HepG2 (cell line): ENCODE measurements at regions not wholly inside any gene's neighbourhood (a gene's known extent, or its start where the extent isn't known, plus 50 kb on each side); places are given as distances from the start of the nearest gene placed in this dataset.

ENCODE experiments used
- CTCF ChIP-seq: sonication (generic); formaldehyde crosslinking; IDR thresholded peaks from 2 replicates; pipeline ENCODE4 v1.5.0; 2020; ENCODE audit warnings: mild to moderate bottlenecking, missing genetic modification reagents, moderate library complexity
- EP300 ChIP-seq, 3 experiments: sonication (generic) in 1 of 3; formaldehyde crosslinking in 1 of 3; IDR thresholded peaks; 2 replicates each; pipeline versions ENCODE4 v1.5.1 to v1.6.1; 2011 to 2020; ENCODE audit warnings: low read depth in 2 of 3, low read length in 2 of 3, borderline replicate concordance in 1 of 3, improper control_type of control experiment in 1 of 3, mild to moderate bottlenecking in 1 of 3, missing genetic modification reagents in 1 of 3, moderate library complexity in 1 of 3
- ETV6 ChIP-seq: sonication (generic); formaldehyde crosslinking; conservative IDR thresholded peaks from 2 replicates; pipeline ENCODE4 v1.4.0; 2020; ENCODE audit warnings: missing genetic modification reagents
- MAFK ChIP-seq, 2 experiments: IDR thresholded peaks in 1 of 2; conservative IDR thresholded peaks in 1 of 2; 2 replicates each; pipeline ENCODE4 v1.6.1; 2011; ENCODE audit warnings: improper control_type of control experiment in 2 of 2, low read length in 2 of 2
- PHF8 ChIP-seq: sonication (generic); formaldehyde crosslinking; IDR thresholded peaks from 2 replicates; pipeline ENCODE4 v1.5.0; 2020; ENCODE audit warnings: missing genetic modification reagents
- ZNF24 ChIP-seq: fragments of 450-650 bp; IDR thresholded peaks from 2 replicates; pipeline ENCODE4 v1.6.1; 2017; ENCODE audit warnings: antibody characterized with exemption, mild to moderate bottlenecking

DNA sequence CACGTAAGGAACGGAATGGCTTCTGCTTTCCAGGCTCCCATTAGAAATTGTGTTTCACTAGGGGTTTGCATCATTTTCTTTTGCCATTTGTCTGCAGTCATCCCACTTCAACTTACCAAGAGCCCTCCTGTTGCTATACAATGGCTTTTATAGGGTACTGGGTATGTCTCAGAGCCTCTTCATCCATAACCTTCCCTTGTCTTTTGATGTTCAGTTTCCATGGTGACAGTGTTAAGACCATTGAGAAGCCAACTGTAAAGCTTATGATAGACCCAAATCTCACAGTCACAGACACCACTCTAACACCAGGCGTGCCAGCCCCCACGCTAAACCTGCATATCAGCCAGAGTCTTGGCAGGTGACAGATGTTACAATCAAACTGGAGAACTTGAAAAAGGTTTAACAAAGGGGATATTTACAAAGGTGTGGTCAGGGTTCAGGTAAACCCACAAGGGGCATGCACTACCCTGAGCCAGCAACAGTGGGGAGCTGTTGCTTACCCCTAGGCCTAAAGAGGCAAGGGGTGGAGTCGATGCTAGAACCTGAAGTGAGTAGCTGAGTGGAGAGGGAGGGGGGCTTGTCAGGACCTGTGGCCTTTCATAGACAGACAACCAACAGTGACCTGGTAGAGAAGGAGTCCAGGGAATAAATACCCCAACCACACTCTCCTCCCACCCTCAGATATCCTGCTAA, 53.2 kb upstream of the ABLIM1 start:
- TF ChIP-seq ETV6 (CRISPR knock-in tag) (no peak), PHF8 (CRISPR knock-in tag) (no peak), EP300 (IDR thresholded peaks at IDR 0.05; ENCODE audit: low read depth in 2 of 2, low read length in 2 of 2) (no peak), EP300 (CRISPR knock-in tag; IDR thresholded peaks at IDR 0.05; ENCODE audit: borderline replicate concordance) (no peak), ZNF24 (no peak), MAFK (conservative IDR thresholded peaks at IDR 0.05 in 1 of 2, IDR thresholded peaks at IDR 0.05 in 1 of 2; ENCODE audit: low read length in 2 of 2) (no peak), CTCF (CRISPR knock-in tag) (no peak)
